Panc1 (cell line): ENCODE measurements at regions not wholly inside any gene's neighbourhood (a gene's known extent, or its start where the extent isn't known, plus 50 kb on each side); places are given as distances from the start of the nearest gene placed in this dataset.

Experiments
- ATAC-seq: fragments of 200-7000 bp; cut with Tn5 transposase; 2 replicates; pipeline ENCODE4 v1.9.1; 2020; ENCODE audit warnings: mild to moderate bottlenecking, moderate library complexity
- BruUV-seq: library from RNA; stranded (reverse); fragments of 400-500 nt; replicated peaks from 2 replicates; lab custom pipeline; 2021; lab: Mats Ljungman, UMichigan
- CTCF ChIA-PET: fragments of 300-600 bp; sonication (Branson Sonifier 250); formaldehyde crosslinking; loops from one replicate; lab custom pipeline; 2022; ENCODE audit warnings: antibody characterized with exemption; lab: Charles Lee
- POLR2A ChIA-PET: fragments of 300-600 bp; sonication (Branson Sonifier 250); formaldehyde crosslinking; loops from one replicate; lab custom pipeline; 2022; ENCODE audit warnings: antibody characterized with exemption; lab: Charles Lee
- DNase-seq: peaks from one replicate; pipeline ENCODE4 v3.0.0-alpha.2; 2010; ENCODE audit warnings: low read depth, low spot score
- H3K27ac ChIP-seq: 2 replicates; pipeline ENCODE4 v1.5.1; 2011; ENCODE audit warnings: mild to moderate bottlenecking, low read length, inconsistent platforms
- H3K27me3 ChIP-seq: fragments of 200-500 bp; sonication (Bioruptor generic); 2 replicates; pipeline ENCODE4 v1.6.0; 2014; ENCODE audit warnings: low read length, inconsistent platforms; ENCODE audit not compliant: control insufficient read depth, insufficient read depth
- H3K36me3 ChIP-seq: fragments of 200-500 bp; sonication (Bioruptor generic); 2 replicates; pipeline ENCODE4 v1.5.1; 2014; ENCODE audit warnings: inconsistent platforms, mild to moderate bottlenecking, low read length, moderate library complexity; ENCODE audit not compliant: control insufficient read depth, insufficient read depth
- H3K4me1 ChIP-seq: 2 replicates; pipeline ENCODE4 v1.5.1; 2011; ENCODE audit warnings: inconsistent platforms, mild to moderate bottlenecking, low read length, moderate library complexity; ENCODE audit not compliant: control insufficient read depth, insufficient read depth
- H3K4me3 ChIP-seq, 2 experiments: 2 replicates each; pipeline ENCODE4 v1.5.1; 2011 to 2012; ENCODE audit warnings: low read depth in 2 of 2, low read length in 2 of 2, mild to moderate bottlenecking in 2 of 2, inconsistent platforms in 1 of 2, moderate library complexity in 1 of 2
- H3K9me3 ChIP-seq: fragments of 200-500 bp; sonication (Bioruptor generic); 2 replicates; pipeline ENCODE4 v1.5.1; 2014; ENCODE audit warnings: low read depth, mild to moderate bottlenecking, inconsistent platforms, low read length, moderate library complexity; ENCODE audit not compliant: control insufficient read depth, insufficient read depth
- POLR2AphosphoS5 ChIP-seq: IDR thresholded peaks from 2 replicates; pipeline ENCODE4 v1.6.1; 2012; ENCODE audit warnings: mild to moderate bottlenecking, low read depth, low read length, moderate library complexity
- SIN3A ChIP-seq: IDR thresholded peaks from 2 replicates; pipeline ENCODE4 v1.6.1; 2012; ENCODE audit warnings: low read depth, mild to moderate bottlenecking, low read length, moderate library complexity, borderline replicate concordance; ENCODE audit not compliant: insufficient read depth
- TCF7L2 ChIP-seq: IDR thresholded peaks from 2 replicates; pipeline ENCODE4 v1.6.1; 2011; ENCODE audit warnings: mild to moderate bottlenecking, low read depth, low read length, inconsistent platforms
- in situ Hi-C: cut with HindIII; loops from 2 replicates; pipeline ENCODE4 v1.10.0; 2016; ENCODE audit warnings: low sequenced_read_pairs, low pct_unique_long_range_greater_than_20kb
- intact Hi-C: fragments of 100-400 bp; cut with micrococcal nuclease; formaldehyde crosslinking; loops from one replicate; pipeline ENCODE4 v1.10.0; 2022; ENCODE audit not compliant: unreplicated experiment
- TF ChIP-seq, protein P1 (sequence below), 2 experiments: IDR thresholded peaks; 2 replicates each; pipeline ENCODE4 v1.6.1; 2011 to 2012; ENCODE audit warnings: low read depth in 2 of 2, control low read depth in 1 of 2, low read length in 1 of 2, mild to moderate bottlenecking in 1 of 2, moderate library complexity in 1 of 2; ENCODE audit not compliant: insufficient read depth in 1 of 2
- TF ChIP-seq, protein P2 (sequence below): fragments of 450-650 bp; IDR thresholded peaks from 2 replicates; pipeline ENCODE4 v1.5.1; 2017; ENCODE audit warnings: mild to moderate bottlenecking

DNA sequence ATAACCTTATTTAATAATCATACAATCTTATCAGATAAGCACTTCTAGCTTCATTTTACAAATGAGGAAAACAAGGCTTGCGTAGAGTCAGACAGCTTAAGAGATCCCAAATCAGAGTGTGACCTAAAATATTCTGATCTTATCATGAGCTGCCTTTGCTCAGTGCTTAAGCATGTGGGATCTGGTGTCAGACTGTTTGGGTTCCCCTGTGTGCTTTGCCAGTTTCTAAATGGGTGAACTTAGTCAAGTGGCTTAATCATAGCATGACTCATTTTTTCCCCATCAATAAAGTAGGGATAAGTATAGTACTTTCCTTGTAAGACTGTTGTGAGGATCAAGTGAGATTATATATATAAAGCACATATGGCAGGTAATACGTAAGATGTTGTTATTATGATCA lies 612.6 kb upstream of the C16orf82 start:
- ChIA-PET POLR2A (no interaction called here), CTCF (no interaction called here)
- no peak for DNase-seq
- H3K36me3 ChIP-seq, result no peaks in the 10 kb centered on the region
- TF ChIP-seq POLR2AphosphoS5 (no peak), TCF7L2 (no peak), SIN3A (no peak)
- TF ChIP-seq, protein P1, sequence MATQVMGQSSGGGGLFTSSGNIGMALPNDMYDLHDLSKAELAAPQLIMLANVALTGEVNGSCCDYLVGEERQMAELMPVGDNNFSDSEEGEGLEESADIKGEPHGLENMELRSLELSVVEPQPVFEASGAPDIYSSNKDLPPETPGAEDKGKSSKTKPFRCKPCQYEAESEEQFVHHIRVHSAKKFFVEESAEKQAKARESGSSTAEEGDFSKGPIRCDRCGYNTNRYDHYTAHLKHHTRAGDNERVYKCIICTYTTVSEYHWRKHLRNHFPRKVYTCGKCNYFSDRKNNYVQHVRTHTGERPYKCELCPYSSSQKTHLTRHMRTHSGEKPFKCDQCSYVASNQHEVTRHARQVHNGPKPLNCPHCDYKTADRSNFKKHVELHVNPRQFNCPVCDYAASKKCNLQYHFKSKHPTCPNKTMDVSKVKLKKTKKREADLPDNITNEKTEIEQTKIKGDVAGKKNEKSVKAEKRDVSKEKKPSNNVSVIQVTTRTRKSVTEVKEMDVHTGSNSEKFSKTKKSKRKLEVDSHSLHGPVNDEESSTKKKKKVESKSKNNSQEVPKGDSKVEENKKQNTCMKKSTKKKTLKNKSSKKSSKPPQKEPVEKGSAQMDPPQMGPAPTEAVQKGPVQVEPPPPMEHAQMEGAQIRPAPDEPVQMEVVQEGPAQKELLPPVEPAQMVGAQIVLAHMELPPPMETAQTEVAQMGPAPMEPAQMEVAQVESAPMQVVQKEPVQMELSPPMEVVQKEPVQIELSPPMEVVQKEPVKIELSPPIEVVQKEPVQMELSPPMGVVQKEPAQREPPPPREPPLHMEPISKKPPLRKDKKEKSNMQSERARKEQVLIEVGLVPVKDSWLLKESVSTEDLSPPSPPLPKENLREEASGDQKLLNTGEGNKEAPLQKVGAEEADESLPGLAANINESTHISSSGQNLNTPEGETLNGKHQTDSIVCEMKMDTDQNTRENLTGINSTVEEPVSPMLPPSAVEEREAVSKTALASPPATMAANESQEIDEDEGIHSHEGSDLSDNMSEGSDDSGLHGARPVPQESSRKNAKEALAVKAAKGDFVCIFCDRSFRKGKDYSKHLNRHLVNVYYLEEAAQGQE (IDR thresholded peaks at IDR 0.05; ENCODE audit: insufficient read depth in 1 of 2, low read depth in 2 of 2, low read length in 1 of 2), result no peak
- TF ChIP-seq, protein P2, sequence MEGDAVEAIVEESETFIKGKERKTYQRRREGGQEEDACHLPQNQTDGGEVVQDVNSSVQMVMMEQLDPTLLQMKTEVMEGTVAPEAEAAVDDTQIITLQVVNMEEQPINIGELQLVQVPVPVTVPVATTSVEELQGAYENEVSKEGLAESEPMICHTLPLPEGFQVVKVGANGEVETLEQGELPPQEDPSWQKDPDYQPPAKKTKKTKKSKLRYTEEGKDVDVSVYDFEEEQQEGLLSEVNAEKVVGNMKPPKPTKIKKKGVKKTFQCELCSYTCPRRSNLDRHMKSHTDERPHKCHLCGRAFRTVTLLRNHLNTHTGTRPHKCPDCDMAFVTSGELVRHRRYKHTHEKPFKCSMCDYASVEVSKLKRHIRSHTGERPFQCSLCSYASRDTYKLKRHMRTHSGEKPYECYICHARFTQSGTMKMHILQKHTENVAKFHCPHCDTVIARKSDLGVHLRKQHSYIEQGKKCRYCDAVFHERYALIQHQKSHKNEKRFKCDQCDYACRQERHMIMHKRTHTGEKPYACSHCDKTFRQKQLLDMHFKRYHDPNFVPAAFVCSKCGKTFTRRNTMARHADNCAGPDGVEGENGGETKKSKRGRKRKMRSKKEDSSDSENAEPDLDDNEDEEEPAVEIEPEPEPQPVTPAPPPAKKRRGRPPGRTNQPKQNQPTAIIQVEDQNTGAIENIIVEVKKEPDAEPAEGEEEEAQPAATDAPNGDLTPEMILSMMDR, result no peak
- no TSS peak for BruUV-seq
- no peak for ATAC-seq
- no peaks in the 10 kb centered on the region for H3K4me1 ChIP-seq
- no peaks in the 10 kb centered on the region for H3K27me3 ChIP-seq
- in situ Hi-C loops (no loop called here), intact Hi-C loops (no loop called here)
- H3K27ac ChIP-seq, result no peak overlapping the region
- H3K4me3 ChIP-seq, result no peak overlapping the region
- H3K9me3 ChIP-seq, result no peaks in the 10 kb centered on the region

DNA sequence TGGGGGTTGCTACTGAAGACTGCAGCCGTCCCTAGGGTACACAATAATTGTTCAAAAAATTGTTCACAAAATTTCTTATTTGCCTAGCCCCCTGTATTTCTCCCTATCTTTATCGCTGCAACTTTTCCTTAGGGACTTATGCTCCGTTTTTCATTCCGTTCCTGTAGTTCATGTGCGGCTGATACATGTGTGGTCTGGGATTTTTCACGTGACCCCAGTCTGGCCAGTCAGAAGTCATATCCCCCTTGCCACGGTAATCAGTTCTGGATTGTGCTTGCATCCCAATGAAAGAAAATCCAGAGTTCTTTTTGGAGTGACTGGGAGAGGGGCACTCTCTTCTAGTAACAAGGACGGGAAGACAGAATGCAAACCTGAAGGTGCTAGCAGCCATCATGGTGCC lies 610.7 kb upstream of the C16orf82 start:
- ATAC-seq (no peak), DNase-seq (no peak)
- no peak overlapping the region for H3K4me3 ChIP-seq
- no peaks in the 10 kb centered on the region for H3K9me3 ChIP-seq
- no peaks in the 10 kb centered on the region for H3K36me3 ChIP-seq
- no TSS peak for BruUV-seq
- in situ Hi-C loops, result no loop called here
- POLR2A ChIA-PET, result no interaction called here
- H3K27ac ChIP-seq, result no peak overlapping the region
- H3K27me3 ChIP-seq, result no peaks in the 10 kb centered on the region
- H3K4me1 ChIP-seq, result no peaks in the 10 kb centered on the region
- intact Hi-C loops, result no loop called here
- TF ChIP-seq, protein P1 (IDR thresholded peaks at IDR 0.05; ENCODE audit: insufficient read depth in 1 of 2, low read depth in 2 of 2, low read length in 1 of 2), result no peak
- TF ChIP-seq TCF7L2 (no peak), SIN3A (no peak), POLR2AphosphoS5 (no peak)
- TF ChIP-seq, protein P2, result no peak
- CTCF ChIA-PET, result no interaction called here
